ENCODE measurements at regions not wholly inside any gene's neighbourhood (a gene's known extent, or its start where the extent isn't known, plus 50 kb on each side); places are given as distances from the start of the nearest gene placed in this dataset.

- H3K9me2 ChIP-seq (ENCODE audit: insufficient read depth), result no peaks in the 10 kb centered on the region
- DNase-seq, result no peak
- H3K27me3 ChIP-seq (ENCODE audit: insufficient read depth, low read depth), result no peaks in the 10 kb centered on the region
- no peak overlapping the region for H2AFZ ChIP-seq
- BruUV-seq (replicated peaks), result no TSS peak
- H3K79me2 ChIP-seq (ENCODE audit: low read depth), result no peaks in the 10 kb centered on the region
- H3K4me2 ChIP-seq, result no peak overlapping the region
- H3K4me3 ChIP-seq, result no peak overlapping the region
- no peaks in the 10 kb centered on the region for H3K9me3 ChIP-seq (ENCODE audit: insufficient read depth, low read depth)
- intact Hi-C loops (cut with micrococcal nuclease; ENCODE audit: unreplicated experiment), result no loop called here
- H4K20me1 ChIP-seq (ENCODE audit: insufficient read depth), result no peaks in the 10 kb centered on the region
- CTCF ChIA-PET, result no interaction called here
- TF ChIP-seq CTCF (conservative IDR thresholded peaks at IDR 0.05) (no peak), EZH2 (IDR thresholded peaks at IDR 0.05; ENCODE audit: low read depth) (no peak)
- POLR2A ChIA-PET (ENCODE audit: unreplicated experiment), result no interaction called here
- no peaks in the 10 kb centered on the region for H3K36me3 ChIP-seq (ENCODE audit: low read depth)
- no peaks in the 10 kb centered on the region for H3K4me1 ChIP-seq (replicated peaks; ENCODE audit: insufficient read depth)
- no peaks in the 10 kb centered on the region for H3F3A ChIP-seq (ENCODE audit: insufficient read depth, low read depth)
- H3K27ac ChIP-seq, result no peak overlapping the region
Observed at GRCh38 chr1:102546251-102546650, 549.5 kb upstream of the OLFM3 start.

- H3K4me3 ChIP-seq, result no peak overlapping the region
- no peak overlapping the region for H3K4me2 ChIP-seq
- intact Hi-C loops (cut with micrococcal nuclease; ENCODE audit: unreplicated experiment), result no loop called here
- no peaks in the 10 kb centered on the region for H3K27me3 ChIP-seq (ENCODE audit: insufficient read depth, low read depth)
- H3K9me3 ChIP-seq (ENCODE audit: insufficient read depth, low read depth), result no peaks in the 10 kb centered on the region
- no peaks in the 10 kb centered on the region for H3K4me1 ChIP-seq (replicated peaks; ENCODE audit: insufficient read depth)
- CTCF ChIA-PET, result no interaction called here
- BruUV-seq (replicated peaks), result no TSS peak
- H3K27ac ChIP-seq, result no peak overlapping the region
- no peaks in the 10 kb centered on the region for H4K20me1 ChIP-seq (ENCODE audit: insufficient read depth)
- no peaks in the 10 kb centered on the region for H3K79me2 ChIP-seq (ENCODE audit: low read depth)
- no peaks in the 10 kb centered on the region for H3K36me3 ChIP-seq (ENCODE audit: low read depth)
- no peak for DNase-seq
- no peaks in the 10 kb centered on the region for H3F3A ChIP-seq (ENCODE audit: insufficient read depth, low read depth)
- TF ChIP-seq EZH2 (IDR thresholded peaks at IDR 0.05; ENCODE audit: low read depth) (no peak), CTCF (conservative IDR thresholded peaks at IDR 0.05) (no peak)
- POLR2A ChIA-PET (ENCODE audit: unreplicated experiment), result interaction anchor here (0.7 kb wide), 1 partner anchor 193 kb away, joined by 4 read pairs; no protein-coding TSS in a partner anchor
- H3K9me2 ChIP-seq (ENCODE audit: insufficient read depth), result 0 out of 2 replicates have a peak, but pooled peaks cover 3% of the 10 kb centered on the region
- H2AFZ ChIP-seq, result no peak overlapping the region
Observed at GRCh38 chr1:102535829-102536505, 539.2 kb upstream of the OLFM3 start.

GRCh38 chr1:102531036-102531435, 534.3 kb upstream of the OLFM3 start:
- BruUV-seq (replicated peaks), result no TSS peak
- Histone ChIP-seq H3F3A (ENCODE audit: insufficient read depth, low read depth) (no peaks in the 10 kb centered on the region), H3K27ac (no peak overlapping the region), H3K36me3 (ENCODE audit: low read depth) (no peaks in the 10 kb centered on the region), H4K20me1 (ENCODE audit: insufficient read depth) (no peaks in the 10 kb centered on the region), H3K4me3 (no peak overlapping the region), H3K9me3 (ENCODE audit: insufficient read depth, low read depth) (no peaks in the 10 kb centered on the region), H3K4me2 (no peak overlapping the region), H3K9me2 (ENCODE audit: insufficient read depth) (0 out of 2 replicates have a peak, but pooled peaks cover 3% of the 10 kb centered on the region), H3K79me2 (ENCODE audit: low read depth) (no peaks in the 10 kb centered on the region), H3K4me1 (replicated peaks; ENCODE audit: insufficient read depth) (no peaks in the 10 kb centered on the region), H2AFZ (no peak overlapping the region), H3K27me3 (ENCODE audit: insufficient read depth, low read depth) (no peaks in the 10 kb centered on the region)
- TF ChIP-seq EZH2 (IDR thresholded peaks at IDR 0.05; ENCODE audit: low read depth), result no peak
- no peak for DNase-seq
- intact Hi-C loops (cut with micrococcal nuclease; ENCODE audit: unreplicated experiment), result no loop called here
- ChIA-PET CTCF (no interaction called here), POLR2A (ENCODE audit: unreplicated experiment) (no interaction called here)

GRCh38 chr1:102529446-102529845, 532.7 kb upstream of the OLFM3 start:
- TF ChIP-seq CTCF (conservative IDR thresholded peaks at IDR 0.05) (no peak), EZH2 (IDR thresholded peaks at IDR 0.05; ENCODE audit: low read depth) (no peak)

More at GRCh38 chr1:102529446-102529845, 532.7 kb upstream of the OLFM3 start:
- Histone ChIP-seq H3K27me3 (ENCODE audit: insufficient read depth, low read depth) (no peaks in the 10 kb centered on the region), H3K4me1 (replicated peaks; ENCODE audit: insufficient read depth) (no peaks in the 10 kb centered on the region), H3K9me3 (ENCODE audit: insufficient read depth, low read depth) (no peaks in the 10 kb centered on the region), H3K4me3 (no peak overlapping the region), H3K27ac (no peak overlapping the region), H3F3A (ENCODE audit: insufficient read depth, low read depth) (no peaks in the 10 kb centered on the region), H3K4me2 (no peak overlapping the region), H2AFZ (0 out of 2 replicates have a peak overlapping the region, but pooled peaks have one; percentile 25), H4K20me1 (ENCODE audit: insufficient read depth) (no peaks in the 10 kb centered on the region), H3K9me2 (ENCODE audit: insufficient read depth) (0 out of 2 replicates have a peak, but pooled peaks cover 3% of the 10 kb centered on the region), H3K79me2 (ENCODE audit: low read depth) (no peaks in the 10 kb centered on the region), H3K36me3 (ENCODE audit: low read depth) (no peaks in the 10 kb centered on the region)
- intact Hi-C loops (cut with micrococcal nuclease; ENCODE audit: unreplicated experiment), result no loop called here
- POLR2A ChIA-PET (ENCODE audit: unreplicated experiment), result no interaction called here
- BruUV-seq (replicated peaks), result no TSS peak
- no peak for DNase-seq
- CTCF ChIA-PET, result no interaction called here

Data from PC-9 (cell line).